ENCODE measurements at regions not wholly inside any gene's neighbourhood (a gene's known extent, or its start where the extent isn't known, plus 50 kb on each side); places are given as distances from the start of the nearest gene placed in this dataset.
"Not testable (repeated sequence)": the region's sequence is repeated elsewhere in the genome, so short reads cannot be mapped to it uniquely, and the experiment has no call there.

DNA sequence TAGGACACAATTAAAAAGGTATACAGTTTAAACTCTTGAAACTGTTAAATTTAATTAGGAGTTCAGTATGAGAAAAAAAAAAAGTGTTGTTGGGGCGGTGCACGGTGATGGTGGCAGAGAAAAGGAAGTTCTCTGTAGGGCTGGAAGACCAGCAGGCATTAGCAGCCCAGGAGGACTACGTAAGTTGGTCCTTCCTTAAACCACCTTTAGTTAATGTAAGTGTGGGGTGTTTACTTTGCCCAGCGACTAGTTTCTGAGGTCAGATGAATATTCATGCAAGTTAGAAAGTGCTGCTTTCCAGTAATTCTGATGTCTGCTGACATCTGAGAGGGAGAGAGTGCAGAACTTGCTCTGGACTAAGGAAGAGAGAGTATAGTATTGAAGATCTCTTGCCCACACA is 54.9 kb downstream of the NKX2-1 start:
- no peak for DNase-seq

- DNase-seq, result no peak
These were observed 57.1 kb downstream of the NKX2-1 start for GRCh38 chr14:36462890-36463289.

GRCh38 chr14:36455241-36455627 is 64.8 kb downstream of the NKX2-1 start:
- no peak for DNase-seq

- DNase-seq, result no peak
These were observed 65.3 kb downstream of the NKX2-1 start for GRCh38 chr14:36454599-36455240.

GRCh38 chr14:36452860-36453259 is 67.2 kb downstream of the NKX2-1 start:
- no peak for DNase-seq

DNA sequence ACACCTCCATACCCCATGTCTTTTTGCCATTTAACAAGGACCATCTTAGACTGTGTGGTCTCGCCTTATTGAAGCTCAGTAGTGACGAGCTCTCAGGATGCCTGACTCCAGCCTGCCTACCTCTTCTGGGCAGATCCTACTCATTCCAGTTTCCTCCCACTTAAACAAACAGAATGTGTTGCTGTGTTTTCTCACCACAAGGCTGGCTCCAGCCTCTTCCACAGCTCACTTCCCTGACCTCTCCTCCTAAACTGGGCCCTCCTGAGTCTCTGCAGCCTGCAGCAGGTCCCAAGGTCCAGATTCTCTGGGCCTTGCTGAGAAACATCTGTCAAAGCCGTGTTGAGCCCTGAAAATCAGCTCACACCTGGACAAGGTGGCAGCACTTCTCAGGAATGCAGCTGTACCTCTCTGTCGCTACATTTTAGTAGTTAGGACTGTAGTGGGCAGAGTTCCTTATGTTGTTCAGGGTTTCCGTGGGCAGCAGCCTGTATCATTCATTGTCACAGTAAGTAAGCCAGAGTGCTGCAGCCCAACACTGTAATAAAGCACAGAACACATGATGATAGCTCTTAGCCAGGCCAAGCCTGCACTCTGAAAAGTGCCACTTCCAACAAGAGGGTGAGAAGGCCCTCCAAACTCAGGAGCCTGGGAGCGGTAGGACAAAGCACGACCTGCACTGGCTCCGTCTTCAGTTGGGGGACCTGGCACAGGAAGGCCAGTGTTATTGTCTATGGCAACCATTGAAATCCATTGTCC is 68.5 kb downstream of the NKX2-1 start:
- DNase-seq, result no peak

DNA sequence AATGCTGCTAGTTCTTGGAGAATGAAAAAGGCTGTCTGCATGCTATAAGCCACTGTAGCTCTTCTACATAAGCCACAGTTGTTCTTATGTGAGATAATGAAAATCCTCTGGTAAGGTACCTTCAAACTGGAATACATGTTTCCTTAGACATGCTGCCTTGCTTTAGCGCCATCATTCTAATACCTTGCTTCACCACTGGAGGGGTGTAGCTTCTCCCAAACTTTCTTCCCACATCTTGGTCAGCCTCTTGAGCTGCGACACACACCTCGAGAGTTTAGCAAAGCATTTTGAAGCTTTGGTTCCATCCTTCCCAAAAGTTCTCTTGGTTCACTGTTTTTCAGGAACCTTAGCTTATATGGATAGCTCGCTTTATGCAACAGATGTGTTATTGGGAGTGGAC is 69.5 kb downstream of the NKX2-1 start:
- no peak for DNase-seq

GRCh38 chr14:36449903-36450302 is 70.1 kb downstream of the NKX2-1 start:
- no peak for DNase-seq

DNA sequence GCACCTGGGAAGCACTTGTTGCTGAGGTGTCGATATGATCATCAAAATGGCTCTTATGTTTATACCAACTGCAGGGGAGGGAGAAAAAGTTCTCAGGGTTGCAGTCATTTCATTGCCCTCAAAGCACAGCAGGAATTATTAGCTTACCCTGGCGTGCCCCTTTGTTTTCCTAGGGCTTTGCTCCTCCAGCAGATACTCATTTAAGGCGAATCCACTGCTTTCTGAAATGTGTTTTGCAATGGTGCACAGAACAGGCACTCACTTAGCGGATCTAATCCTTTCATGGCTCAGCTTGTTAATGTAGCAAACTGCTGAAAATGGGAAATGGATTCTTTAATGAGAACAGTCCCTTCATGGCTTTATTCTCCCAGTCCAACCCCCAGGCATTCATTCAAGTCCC is 76.7 kb downstream of the NKX2-1 start:
- no peak for DNase-seq

DNA sequence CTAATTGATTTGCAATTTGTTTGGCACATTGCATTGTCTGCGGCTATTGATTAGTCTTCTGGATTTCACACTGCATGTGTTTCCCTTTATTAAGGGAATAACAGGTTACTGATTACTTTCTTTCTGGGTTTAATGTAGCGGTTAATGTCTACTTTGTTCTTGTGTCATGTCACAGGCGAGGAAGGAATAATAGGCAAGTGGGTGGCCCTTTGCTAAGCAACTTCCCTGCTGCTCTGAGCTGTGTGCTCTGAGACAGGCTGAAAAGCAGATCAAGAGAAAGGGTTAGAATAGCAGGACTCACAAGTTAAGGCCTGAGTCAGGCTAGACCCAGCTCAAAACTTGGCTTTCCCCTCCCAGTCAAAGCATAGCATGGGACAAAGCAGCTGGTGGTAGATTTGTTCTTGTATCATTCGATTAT is 77.2 kb downstream of the NKX2-1 start:
- no peak for DNase-seq

GRCh38 chr14:36441283-36441682 is 78.7 kb downstream of the NKX2-1 start:
- no peak for DNase-seq

DNA sequence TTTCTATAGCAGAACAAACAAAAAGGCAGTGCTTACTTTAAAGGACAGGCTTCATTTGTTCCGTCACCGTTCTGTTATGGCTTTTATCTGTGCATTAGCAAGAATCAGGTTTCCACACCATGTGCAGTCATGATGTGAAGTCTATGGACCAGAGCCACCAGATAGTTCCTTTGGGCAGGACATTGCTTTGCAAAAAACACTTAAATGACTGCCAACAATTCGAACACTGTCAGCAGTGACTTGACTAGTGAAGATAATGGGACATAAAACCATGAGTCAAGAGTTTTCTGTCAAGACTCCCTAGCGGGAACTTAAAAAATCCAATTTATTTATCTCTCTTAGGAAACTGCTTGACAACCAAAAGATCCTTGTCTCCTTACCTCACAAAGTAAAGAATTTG is 80.3 kb downstream of the NKX2-1 start:
- DNase-seq, result no peak

GRCh38 chr14:36438883-36439282 is 81.1 kb downstream of the NKX2-1 start:
- no peak for DNase-seq

- no peak for DNase-seq
These were observed 89.4 kb downstream of the NKX2-1 start for GRCh38 chr14:36430662-36431084.

DNA sequence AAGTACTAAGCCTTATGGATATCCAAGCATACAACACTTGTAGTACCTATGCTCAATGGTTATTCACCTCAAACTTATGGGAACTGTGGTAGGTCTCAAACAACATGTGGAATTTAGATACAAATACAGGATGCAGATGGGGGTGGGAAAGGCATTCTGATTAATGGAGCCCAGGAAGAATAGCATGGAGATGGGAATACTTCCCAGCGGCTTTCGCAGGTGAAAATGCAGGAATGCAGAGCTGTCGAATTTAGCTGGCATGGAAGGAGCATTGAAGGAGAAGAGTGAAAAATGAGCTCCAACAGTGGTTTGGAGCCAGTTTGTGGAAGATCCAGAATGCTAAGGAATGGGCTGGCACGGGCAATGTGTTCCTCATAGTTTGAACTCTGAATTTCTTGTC is 89.9 kb downstream of the NKX2-1 start:
- no peak for DNase-seq

DNA sequence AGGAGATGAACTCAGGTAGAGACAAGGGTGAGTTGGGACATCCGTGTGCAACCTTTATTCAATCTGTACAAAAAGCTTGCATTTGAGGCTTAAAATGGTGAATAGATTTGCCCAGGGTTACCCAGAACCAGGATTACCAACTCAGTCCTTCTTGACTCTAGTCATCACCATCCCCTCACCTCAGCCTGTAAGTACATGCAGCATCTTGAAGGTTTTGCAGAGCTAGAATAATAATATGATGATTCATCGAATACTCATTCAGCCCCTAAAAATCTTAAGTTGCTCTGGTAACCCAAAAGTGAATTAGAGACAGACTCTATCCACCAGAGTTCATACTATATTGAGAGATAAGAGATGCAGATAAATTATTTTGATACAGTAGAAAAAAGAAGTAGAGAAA is 90.3 kb downstream of the NKX2-1 start:
- DNase-seq, result no peak

DNA sequence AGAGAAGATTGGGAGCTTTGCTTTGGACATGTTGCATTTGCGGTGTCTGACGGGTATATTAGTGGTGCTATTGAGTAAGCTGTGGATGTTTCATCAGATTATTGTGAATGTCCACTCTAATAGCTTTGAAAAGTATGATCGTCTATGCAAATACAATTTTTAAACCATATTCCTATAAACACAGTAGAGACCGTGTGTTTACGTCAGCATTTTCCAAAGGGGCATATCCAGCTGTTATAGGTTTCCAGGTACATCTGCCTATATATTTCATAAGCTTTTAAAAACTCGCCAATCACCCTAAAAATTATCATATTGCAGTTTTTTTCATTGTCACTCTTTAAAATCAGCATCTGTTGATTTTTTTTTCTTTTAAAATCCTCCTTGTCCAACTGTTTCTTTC is 91.7 kb downstream of the NKX2-1 start:
- no peak for DNase-seq

DNA sequence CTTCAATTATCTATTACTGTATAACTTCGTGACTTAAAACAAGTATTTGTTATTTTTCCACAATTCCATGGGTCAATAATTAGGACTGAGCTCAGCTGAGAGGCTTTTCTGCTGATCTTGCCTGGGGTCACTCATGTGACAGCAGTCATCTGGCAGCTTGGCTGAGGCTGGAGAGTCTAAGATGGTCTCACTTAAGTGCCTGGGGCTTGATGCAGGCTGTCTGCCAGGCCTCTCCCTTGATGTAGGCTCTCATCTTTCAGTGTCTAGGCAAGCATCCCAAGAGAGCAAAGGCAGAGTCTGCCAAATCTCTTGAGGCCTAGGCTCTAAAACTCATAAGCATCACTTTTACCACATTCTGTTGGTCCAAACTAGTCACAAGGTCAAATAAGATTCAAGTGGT is 93.2 kb downstream of the NKX2-1 start:
- DNase-seq, result no peak

GRCh38 chr14:36426113-36426512 is 93.9 kb downstream of the NKX2-1 start:
- DNase-seq, result no peak

- peak in 1 of 2 experiments; percentile 5 for DNase-seq
These were observed 95.4 kb downstream of the NKX2-1 start for GRCh38 chr14:36424478-36425102.

DNA sequence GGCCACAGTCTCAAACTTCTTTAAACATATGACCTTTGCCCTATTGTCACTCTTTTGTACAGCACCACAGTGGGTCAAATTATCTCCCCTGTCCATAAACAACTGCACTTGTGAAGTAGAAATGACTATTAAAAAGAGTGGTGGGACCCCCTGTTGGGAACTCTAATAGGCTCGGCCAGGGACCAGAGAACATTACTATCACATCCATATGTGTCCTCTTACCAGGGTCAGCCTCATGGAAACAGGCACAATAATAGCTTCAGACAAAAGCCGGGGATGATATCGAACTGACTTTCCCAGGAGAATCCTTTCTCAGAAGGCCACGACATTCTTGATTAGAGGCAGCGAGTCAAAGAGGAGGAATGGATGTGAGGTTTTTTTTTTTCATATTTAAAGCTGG is 96.6 kb downstream of the NKX2-1 start:
- DNase-seq, result no peak

GRCh38 chr14:36420149-36420687 is 99.8 kb upstream of the MBIP start:
- no peak for DNase-seq

GRCh38 chr14:36418937-36419336 is 98.5 kb upstream of the MBIP start:
- no peak for DNase-seq

DNA sequence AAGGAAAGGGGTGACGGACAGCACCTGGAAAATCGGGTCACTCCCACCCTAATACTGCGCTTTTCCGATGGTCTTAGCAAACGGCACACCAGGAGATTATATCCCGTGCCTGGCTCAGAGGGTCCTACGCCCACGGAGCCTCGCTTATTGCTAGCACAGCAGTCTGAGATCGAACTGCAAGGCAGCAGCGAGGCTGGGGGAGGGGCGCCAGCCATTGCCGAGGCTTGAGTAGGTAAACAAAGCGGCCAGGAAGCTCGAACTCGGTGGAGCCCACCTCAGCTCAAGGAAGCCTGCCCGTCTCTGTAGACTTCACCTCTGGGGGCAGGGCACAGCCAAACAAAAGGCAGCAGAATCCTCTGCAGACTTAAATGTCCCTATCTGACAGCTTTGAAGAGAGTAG is 91.5 kb upstream of the MBIP start:
- not testable (repeated sequence) for DNase-seq
